GM12891 (cell line): ENCODE measurements at regions not wholly inside any gene's neighbourhood (a gene's known extent, or its start where the extent isn't known, plus 50 kb on each side); places are given as distances from the start of the nearest gene placed in this dataset.

Source experiments
- PAX5 ChIP-seq: IDR thresholded peaks from 2 replicates; pipeline ENCODE4 v1.6.1; 2011; ENCODE audit warnings: low read length, moderate library complexity, mild to moderate bottlenecking; ENCODE audit not compliant: insufficient read depth, severe bottlenecking
- POLR2A ChIP-seq: IDR thresholded peaks from 2 replicates; pipeline ENCODE4 v1.6.1; 2011; ENCODE audit warnings: low read depth, low read length, control low read depth
- POLR2AphosphoS5 ChIP-seq: IDR thresholded peaks from 2 replicates; pipeline ENCODE4 v1.6.1; 2011; ENCODE audit warnings: low read depth, low read length, control low read depth
- TAF1 ChIP-seq: IDR thresholded peaks from 2 replicates; pipeline ENCODE4 v1.6.1; 2011; ENCODE audit warnings: low read depth, low read length, control low read depth

DNA sequence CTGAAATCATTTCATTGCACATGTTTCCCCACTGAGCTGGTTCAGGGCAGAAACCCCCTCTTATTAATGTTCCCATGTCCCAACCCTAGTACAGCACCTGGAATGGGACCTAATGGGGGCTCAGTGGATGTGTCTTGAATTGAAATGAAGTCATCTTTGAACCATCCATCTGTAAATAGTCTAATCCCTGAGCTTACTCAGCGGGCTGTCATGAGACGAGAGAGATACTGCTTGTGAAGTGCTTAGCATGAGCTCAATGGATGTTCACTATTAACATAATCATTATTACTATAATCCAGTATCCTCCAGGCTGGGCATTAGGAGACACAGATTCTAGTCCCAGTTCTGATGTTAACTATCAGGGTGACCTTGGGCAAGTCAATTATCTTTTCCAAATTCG lies 106.6 kb upstream of the LRFN2 start:
- TF ChIP-seq PAX5 = no peak
- no peak for TF ChIP-seq TAF1
- TF ChIP-seq POLR2A = no peak
- TF ChIP-seq POLR2AphosphoS5 = no peak
